Activated naive CD8-positive, alpha-beta T cell treated with anti-CD3 and anti-CD28 coated beads, Interleukin-2, amount 50 U/mL, for 24 hours (primary cell): ENCODE measurements at regions not wholly inside any gene's neighbourhood (a gene's known extent, or its start where the extent isn't known, plus 50 kb on each side); places are given as distances from the start of the nearest gene placed in this dataset.
"Not testable (repeated sequence)": the region's sequence is repeated elsewhere in the genome, so short reads cannot be mapped to it uniquely, and the experiment has no call there.

Experiments used
- ATAC-seq: fragments of 150-1000 bp; cut with Tn5 transposase; one replicate; pipeline ENCODE4 v1.10.0; 2021
- DNase-seq: peaks from one replicate; pipeline ENCODE4 v3.0.0; 2021
- H3K27ac Mint-ChIP-seq: one replicate; pipeline ENCODE4 v1.8.0; 2021; ENCODE audit warnings: mild to moderate bottlenecking, mixed read lengths
- H3K27me3 Mint-ChIP-seq: one replicate; pipeline ENCODE4 v1.8.0; 2021; ENCODE audit warnings: mixed read lengths
- H3K36me3 Mint-ChIP-seq: one replicate; pipeline ENCODE4 v1.8.0; 2021; ENCODE audit warnings: low read depth, mixed read lengths
- H3K4me1 Mint-ChIP-seq: one replicate; pipeline ENCODE4 v1.8.0; 2021; ENCODE audit warnings: mixed read lengths
- H3K4me3 Mint-ChIP-seq: one replicate; pipeline ENCODE4 v1.8.0; 2021; ENCODE audit warnings: mild to moderate bottlenecking, moderate library complexity, mixed read lengths
- H3K9me3 Mint-ChIP-seq: one replicate; pipeline ENCODE4 v1.8.0; 2021; ENCODE audit warnings: mixed read lengths

- peaks cover 11% of the 10 kb centered on the region for H3K4me1 Mint-ChIP-seq
- no peak overlapping the region for H3K4me3 Mint-ChIP-seq
- H3K27ac Mint-ChIP-seq, result no peak overlapping the region
- peaks cover 10% of the 10 kb centered on the region for H3K27me3 Mint-ChIP-seq
- H3K9me3 Mint-ChIP-seq, result no peaks in the 10 kb centered on the region
- DNase-seq, result no peak
- no peaks in the 10 kb centered on the region for H3K36me3 Mint-ChIP-seq
- no peak for ATAC-seq
Measured at GRCh38 chr2:39855856-39856255, 76.8 kb upstream of the THUMPD2 start.

GRCh38 chr2:39854771-39855170, 75.7 kb upstream of the THUMPD2 start:
- ATAC-seq, result no peak
- H3K27ac Mint-ChIP-seq, result no peak overlapping the region
- DNase-seq, result no peak
- no peak overlapping the region for H3K4me3 Mint-ChIP-seq
- H3K27me3 Mint-ChIP-seq, result peaks cover 12% of the 10 kb centered on the region
- H3K4me1 Mint-ChIP-seq, result peaks cover 11% of the 10 kb centered on the region
- no peaks in the 10 kb centered on the region for H3K36me3 Mint-ChIP-seq
- H3K9me3 Mint-ChIP-seq, result no peaks in the 10 kb centered on the region

GRCh38 chr2:39852831-39853230, 73.8 kb upstream of the THUMPD2 start:
- ATAC-seq, result no peak
- Mint-ChIP-seq H3K36me3 (no peaks in the 10 kb centered on the region), H3K27me3 (peaks cover 12% of the 10 kb centered on the region), H3K9me3 (no peaks in the 10 kb centered on the region), H3K4me1 (peaks cover 11% of the 10 kb centered on the region), H3K4me3 (no peak overlapping the region), H3K27ac (no peak overlapping the region)
- no peak for DNase-seq

- Mint-ChIP-seq H3K27me3 (peaks cover 12% of the 10 kb centered on the region), H3K36me3 (no peaks in the 10 kb centered on the region), H3K27ac (no peak overlapping the region), H3K4me3 (no peak overlapping the region), H3K4me1 (peaks cover 11% of the 10 kb centered on the region), H3K9me3 (no peaks in the 10 kb centered on the region)
- ATAC-seq (no peak), DNase-seq (no peak)
Measured at GRCh38 chr2:39851651-39852110, 72.6 kb upstream of the THUMPD2 start.

- ATAC-seq (no peak), DNase-seq (no peak)
- no peaks in the 10 kb centered on the region for H3K9me3 Mint-ChIP-seq
- no peak overlapping the region for H3K27ac Mint-ChIP-seq
- H3K4me3 Mint-ChIP-seq, result no peak overlapping the region
- H3K27me3 Mint-ChIP-seq, result peaks cover 11% of the 10 kb centered on the region
- no peaks in the 10 kb centered on the region for H3K36me3 Mint-ChIP-seq
- H3K4me1 Mint-ChIP-seq, result peaks cover 11% of the 10 kb centered on the region
Measured at GRCh38 chr2:39851251-39851650, 72.2 kb upstream of the THUMPD2 start.

GRCh38 chr2:39849982-39850526, 71.0 kb upstream of the THUMPD2 start:
- Mint-ChIP-seq H3K9me3 (no peaks in the 10 kb centered on the region), H3K27me3 (peaks cover 5% of the 10 kb centered on the region), H3K36me3 (no peaks in the 10 kb centered on the region), H3K27ac (no peak overlapping the region), H3K4me3 (no peak overlapping the region), H3K4me1 (peaks cover 11% of the 10 kb centered on the region)
- ATAC-seq, result no peak
- DNase-seq, result no peak

- Mint-ChIP-seq H3K36me3 (no peaks in the 10 kb centered on the region), H3K4me1 (peaks cover 11% of the 10 kb centered on the region), H3K4me3 (no peak overlapping the region), H3K27me3 (peaks cover 5% of the 10 kb centered on the region), H3K27ac (no peak overlapping the region), H3K9me3 (no peaks in the 10 kb centered on the region)
- DNase-seq (no peak), ATAC-seq (no peak)
Measured at GRCh38 chr2:39849064-39849463, 70.0 kb upstream of the THUMPD2 start.

GRCh38 chr2:39845460-39846146, 66.5 kb upstream of the THUMPD2 start:
- Mint-ChIP-seq H3K27me3 (peaks cover 5% of the 10 kb centered on the region), H3K27ac (no peak overlapping the region), H3K4me1 (no peaks in the 10 kb centered on the region), H3K9me3 (no peaks in the 10 kb centered on the region), H3K4me3 (no peak overlapping the region), H3K36me3 (no peaks in the 10 kb centered on the region)
- DNase-seq, result no peak
- ATAC-seq, result no peak

GRCh38 chr2:39839261-39839848, 60.3 kb upstream of the THUMPD2 start:
- Mint-ChIP-seq H3K27me3 (peaks cover 2% of the 10 kb centered on the region), H3K9me3 (peaks cover 18% of the 10 kb centered on the region), H3K4me3 (no peak overlapping the region), H3K36me3 (peaks cover 3% of the 10 kb centered on the region), H3K4me1 (no peaks in the 10 kb centered on the region), H3K27ac (no peak overlapping the region)
- ATAC-seq, result no peak
- DNase-seq, result no peak

- ATAC-seq, result no peak
- DNase-seq, result no peak
- peaks cover 18% of the 10 kb centered on the region for H3K9me3 Mint-ChIP-seq
- H3K27me3 Mint-ChIP-seq, result peaks cover 2% of the 10 kb centered on the region
- H3K36me3 Mint-ChIP-seq, result peaks cover 3% of the 10 kb centered on the region
- H3K4me3 Mint-ChIP-seq, result no peak overlapping the region
- H3K27ac Mint-ChIP-seq, result no peak overlapping the region
- no peaks in the 10 kb centered on the region for H3K4me1 Mint-ChIP-seq
Measured at GRCh38 chr2:39838589-39838988, 59.5 kb upstream of the THUMPD2 start.

- H3K9me3 Mint-ChIP-seq, result peaks cover 18% of the 10 kb centered on the region
- ATAC-seq, result no peak
- H3K27me3 Mint-ChIP-seq, result peaks cover 3% of the 10 kb centered on the region
- H3K4me1 Mint-ChIP-seq, result no peaks in the 10 kb centered on the region
- no peak overlapping the region for H3K4me3 Mint-ChIP-seq
- H3K27ac Mint-ChIP-seq, result no peak overlapping the region
- peaks cover 3% of the 10 kb centered on the region for H3K36me3 Mint-ChIP-seq
- DNase-seq, result peak; percentile 6
Measured at GRCh38 chr2:39837856-39838453, 58.9 kb upstream of the THUMPD2 start.

GRCh38 chr2:39836638-39837037, 57.6 kb upstream of the THUMPD2 start:
- H3K27me3 Mint-ChIP-seq, result peaks cover 3% of the 10 kb centered on the region
- H3K27ac Mint-ChIP-seq, result no peak overlapping the region
- H3K36me3 Mint-ChIP-seq, result peaks cover 3% of the 10 kb centered on the region
- DNase-seq (no peak), ATAC-seq (no peak)
- H3K4me3 Mint-ChIP-seq, result no peak overlapping the region
- H3K9me3 Mint-ChIP-seq, result peaks cover 18% of the 10 kb centered on the region
- H3K4me1 Mint-ChIP-seq, result no peaks in the 10 kb centered on the region

GRCh38 chr2:39834426-39834825, 55.4 kb upstream of the THUMPD2 start:
- DNase-seq (no peak), ATAC-seq (no peak)
- Mint-ChIP-seq H3K4me3 (no peak overlapping the region), H3K27me3 (peaks cover 3% of the 10 kb centered on the region), H3K4me1 (no peaks in the 10 kb centered on the region), H3K9me3 (peaks cover 18% of the 10 kb centered on the region), H3K27ac (no peak overlapping the region), H3K36me3 (peaks cover 3% of the 10 kb centered on the region)

- H3K27ac Mint-ChIP-seq, DNase-seq: not testable (repeated sequence)
Measured at GRCh38 chr2:39830610-39831009, 51.6 kb upstream of the THUMPD2 start.

More at GRCh38 chr2:39830610-39831009, 51.6 kb upstream of the THUMPD2 start:
- not testable (repeated sequence) for H3K27me3 Mint-ChIP-seq, ATAC-seq, H3K9me3 Mint-ChIP-seq, H3K36me3 Mint-ChIP-seq, H3K4me1 Mint-ChIP-seq, H3K4me3 Mint-ChIP-seq
